Mesendoderm (in vitro differentiated cells): ENCODE measurements at regions not wholly inside any gene's neighbourhood (a gene's known extent, or its start where the extent isn't known, plus 50 kb on each side); places are given as distances from the start of the nearest gene placed in this dataset.

Experiments used
- DNase-seq: peaks from one replicate; pipeline ENCODE4 v3.0.0; 2013
- H2AK5ac ChIP-seq: 2 replicates; pipeline ENCODE4 v1.6.1; 2013; ENCODE audit warnings: low read length, inconsistent platforms
- H2BK120ac ChIP-seq: 2 replicates; pipeline ENCODE4 v1.6.1; 2013; ENCODE audit warnings: low read depth, mild to moderate bottlenecking, low read length, moderate library complexity, mixed read lengths
- H2BK15ac ChIP-seq: replicated peaks from 2 replicates; pipeline ENCODE4 v1.6.1; 2013; ENCODE audit warnings: low read depth, mild to moderate bottlenecking, moderate library complexity
- H2BK5ac ChIP-seq: 2 replicates; pipeline ENCODE4 v1.6.1; 2013; ENCODE audit warnings: low read length, inconsistent platforms
- H3K18ac ChIP-seq: 2 replicates; pipeline ENCODE4 v1.6.1; 2013; ENCODE audit warnings: mild to moderate bottlenecking, low read length, mixed read lengths
- H3K23ac ChIP-seq: one replicate; pipeline ENCODE4 v1.6.1; 2013; ENCODE audit warnings: low read length
- H3K27ac ChIP-seq: 2 replicates; pipeline ENCODE4 v1.5.1; 2013; ENCODE audit warnings: low read depth, mild to moderate bottlenecking, inconsistent platforms, low read length, moderate library complexity
- H3K27me3 ChIP-seq: 2 replicates; pipeline ENCODE4 v1.6.1; 2013; ENCODE audit warnings: low read length, control low read depth, mild to moderate bottlenecking, inconsistent platforms; ENCODE audit not compliant: insufficient read depth, poor library complexity
- H3K36me3 ChIP-seq: 2 replicates; pipeline ENCODE4 v1.6.1; 2013; ENCODE audit warnings: low read length, inconsistent platforms; ENCODE audit not compliant: control insufficient read depth, insufficient read depth
- H3K4ac ChIP-seq: one replicate; pipeline ENCODE4 v1.6.1; 2013; ENCODE audit warnings: low read depth, mild to moderate bottlenecking, low read length, moderate library complexity
- H3K4me1 ChIP-seq: 2 replicates; pipeline ENCODE4 v1.6.1; 2013; ENCODE audit warnings: low read depth, low read length, inconsistent platforms; ENCODE audit not compliant: control insufficient read depth
- H3K4me2 ChIP-seq: 2 replicates; pipeline ENCODE4 v1.6.1; 2013; ENCODE audit warnings: low read length
- H3K4me3 ChIP-seq: 2 replicates; pipeline ENCODE4 v1.5.1; 2013; ENCODE audit warnings: mild to moderate bottlenecking, low read length
- H3K56ac ChIP-seq: one replicate; pipeline ENCODE4 v1.6.1; 2013; ENCODE audit warnings: low read length
- H3K79me1 ChIP-seq: 2 replicates; pipeline ENCODE4 v1.6.1; 2013; ENCODE audit warnings: low read length, inconsistent platforms
- H3K79me2 ChIP-seq: 2 replicates; pipeline ENCODE4 v1.6.1; 2013; ENCODE audit warnings: mild to moderate bottlenecking, low read length; ENCODE audit not compliant: control insufficient read depth, insufficient read depth
- H3K9ac ChIP-seq: 2 replicates; pipeline ENCODE4 v1.6.1; 2013; ENCODE audit warnings: low read length, inconsistent platforms
- H4K5ac ChIP-seq: one replicate; pipeline ENCODE4 v1.6.1; 2013; ENCODE audit warnings: low read length
- H4K8ac ChIP-seq: one replicate; pipeline ENCODE4 v1.6.1; 2013; ENCODE audit warnings: low read depth, mild to moderate bottlenecking, control low read depth, low read length, moderate library complexity
- WGBS: extraction: QIAGEN DNeasy Blood & Tissue Kit; methylation state at CpG from one replicate; pipeline ENCODE4 v1.1.7; 2013; ENCODE audit warnings: low lambda C conversion rate, missing lambda C conversion rate; ENCODE audit not compliant: insufficient coverage; ENCODE audit errors: extremely low coverage; 5-methylcytosine and 5-hydroxymethylcytosine counted together

DNA sequence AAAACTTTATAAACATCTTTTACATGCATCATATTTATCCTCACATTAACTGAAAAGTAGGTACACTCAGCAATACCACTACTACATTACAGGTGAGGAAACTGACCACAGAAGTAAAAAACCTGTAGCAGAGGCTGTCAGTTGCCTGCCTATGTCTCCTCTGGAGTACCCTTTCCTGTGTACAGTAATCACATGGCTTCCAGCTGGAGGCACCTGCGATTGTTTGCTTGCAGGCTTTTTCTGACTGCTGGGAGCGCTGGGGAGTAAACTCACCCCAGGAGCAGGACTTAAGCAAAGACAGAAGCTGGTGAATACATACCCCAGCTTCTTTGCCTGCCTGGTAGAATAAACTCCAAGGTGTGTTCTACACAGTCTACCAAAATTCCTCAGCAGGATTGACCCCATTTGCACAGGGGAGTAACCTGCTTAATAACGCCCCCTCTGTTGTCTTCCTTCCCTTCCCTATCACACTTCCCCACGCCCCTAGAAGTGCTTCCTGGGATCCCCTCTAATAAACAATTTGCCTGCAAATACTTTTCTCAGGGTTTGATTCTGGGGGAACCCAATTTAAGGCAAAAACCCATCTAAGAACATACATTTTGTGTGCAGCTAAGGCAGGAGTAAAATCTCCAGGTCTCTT, 138.9 kb downstream of the PTH2R start:
- no peak overlapping the region for H3K4me3 ChIP-seq
- H2AK5ac ChIP-seq, result no peak overlapping the region
- no peak overlapping the region for H4K8ac ChIP-seq
- H3K4me1 ChIP-seq, result no peaks in the 10 kb centered on the region
- no CpG with 5 or more reads among the region's 4 CpGs for WGBS
- no peaks in the 10 kb centered on the region for H3K27me3 ChIP-seq
- no peak overlapping the region for H3K56ac ChIP-seq
- H3K79me1 ChIP-seq, result no peaks in the 10 kb centered on the region
- no peak overlapping the region for H2BK5ac ChIP-seq
- no peak overlapping the region for H2BK120ac ChIP-seq
- no peaks in the 10 kb centered on the region for H3K79me2 ChIP-seq
- H3K27ac ChIP-seq, result no peak overlapping the region
- H3K4ac ChIP-seq, result no peak overlapping the region
- H2BK15ac ChIP-seq, result no peak overlapping the region
- H3K23ac ChIP-seq, result no peak overlapping the region
- no peak for DNase-seq
- H4K5ac ChIP-seq, result no peak overlapping the region
- no peak overlapping the region for H3K18ac ChIP-seq
- no peaks in the 10 kb centered on the region for H3K36me3 ChIP-seq
- no peak overlapping the region for H3K4me2 ChIP-seq
- H3K9ac ChIP-seq, result no peak overlapping the region

DNA sequence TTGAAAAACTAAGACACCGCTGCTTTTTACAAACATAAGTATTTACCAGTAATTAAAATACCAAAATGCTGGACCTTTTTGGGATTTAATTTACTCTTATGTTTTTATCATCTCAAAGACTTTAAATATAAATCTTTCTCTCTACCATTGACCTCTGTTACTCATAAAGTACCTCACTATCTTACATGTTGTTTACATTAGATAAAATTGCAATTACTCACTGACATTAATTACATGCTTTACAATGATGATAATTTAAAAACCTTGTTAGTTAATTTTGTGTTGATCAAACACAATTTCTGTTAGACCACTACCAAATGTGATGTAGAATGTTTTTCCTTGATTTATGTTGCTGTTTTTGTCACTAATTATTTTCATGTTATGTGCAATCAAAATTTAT, 139.5 kb downstream of the PTH2R start:
- Histone ChIP-seq H3K4me1 (no peaks in the 10 kb centered on the region), H3K4me3 (no peak overlapping the region), H2BK15ac (no peak overlapping the region), H3K79me1 (no peaks in the 10 kb centered on the region), H3K79me2 (no peaks in the 10 kb centered on the region), H3K56ac (no peak overlapping the region), H4K8ac (no peak overlapping the region), H3K18ac (no peak overlapping the region), H3K23ac (no peak overlapping the region), H3K4ac (no peak overlapping the region), H3K27me3 (no peaks in the 10 kb centered on the region), H3K4me2 (no peak overlapping the region), H2BK5ac (no peak overlapping the region), H3K27ac (no peak overlapping the region), H4K5ac (no peak overlapping the region), H3K36me3 (no peaks in the 10 kb centered on the region), H3K9ac (no peak overlapping the region), H2AK5ac (no peak overlapping the region), H2BK120ac (no peak overlapping the region)
- no peak for DNase-seq
- no CpG with 5 or more reads among the region's 1 CpG for WGBS

DNA sequence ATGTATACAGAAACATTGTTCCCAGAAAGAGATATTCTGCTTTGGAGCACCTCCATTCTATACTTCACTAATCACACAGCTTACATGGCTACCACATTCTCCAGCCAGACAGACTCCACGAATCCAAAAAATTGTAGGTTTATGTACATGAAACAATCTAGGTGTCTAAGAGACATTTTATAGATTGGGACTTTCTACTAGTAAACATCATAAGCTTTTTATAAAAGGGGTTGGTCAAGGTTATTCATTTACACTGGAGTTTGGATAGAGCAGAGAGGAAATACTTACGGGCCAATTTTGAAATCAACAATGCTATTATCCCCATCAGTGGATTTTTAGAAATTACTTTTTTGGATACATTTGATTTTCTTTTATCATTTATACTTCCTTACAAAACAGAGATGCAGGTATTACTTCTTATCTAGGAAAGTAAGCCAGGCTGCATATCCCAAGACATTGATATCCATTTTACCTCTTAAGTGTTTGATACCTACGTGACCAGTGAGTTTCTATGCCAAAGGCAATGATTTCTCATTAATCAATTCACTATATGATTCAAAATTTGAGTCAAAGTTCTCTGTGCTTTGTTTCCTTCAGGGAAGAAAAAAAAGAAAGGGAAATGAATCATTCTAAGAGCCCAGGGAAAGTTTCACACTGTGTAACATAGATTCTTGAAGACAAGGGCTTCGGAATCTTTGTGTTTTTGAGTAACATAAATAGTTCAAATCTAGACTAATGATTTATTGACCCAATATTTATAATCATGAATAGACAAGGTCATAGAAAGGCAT, 140.5 kb downstream of the PTH2R start:
- Histone ChIP-seq H3K36me3 (no peaks in the 10 kb centered on the region), H3K18ac (no peak overlapping the region), H3K4me2 (no peak overlapping the region), H3K9ac (no peak overlapping the region), H3K56ac (no peak overlapping the region), H4K8ac (no peak overlapping the region), H3K23ac (no peak overlapping the region), H3K27ac (no peak overlapping the region), H3K27me3 (no peaks in the 10 kb centered on the region), H2AK5ac (no peak overlapping the region), H2BK15ac (no peak overlapping the region), H2BK120ac (no peak overlapping the region), H3K4me1 (no peaks in the 10 kb centered on the region), H3K79me1 (no peaks in the 10 kb centered on the region), H2BK5ac (no peak overlapping the region), H3K79me2 (no peaks in the 10 kb centered on the region), H3K4ac (no peak overlapping the region), H3K4me3 (no peak overlapping the region), H4K5ac (no peak overlapping the region)
- no CpG with 5 or more reads among the region's 4 CpGs for WGBS
- DNase-seq, result no peak

- WGBS, result no CpG with 5 or more reads among the region's 3 CpGs
- no peak for DNase-seq
Observed at GRCh38 chr2:208548700-208549099, 142.1 kb downstream of the PTH2R start.

GRCh38 chr2:208549546-208550158, 143.1 kb downstream of the PTH2R start:
- H4K8ac ChIP-seq, result no peak overlapping the region
- H3K4ac ChIP-seq, result no peak overlapping the region
- no peak overlapping the region for H2BK5ac ChIP-seq
- H3K18ac ChIP-seq, result no peak overlapping the region
- H4K5ac ChIP-seq, result no peak overlapping the region
- no peaks in the 10 kb centered on the region for H3K27me3 ChIP-seq
- H3K23ac ChIP-seq, result no peak overlapping the region
- H3K79me1 ChIP-seq, result no peaks in the 10 kb centered on the region
- no peak overlapping the region for H3K4me3 ChIP-seq
- H3K79me2 ChIP-seq, result no peaks in the 10 kb centered on the region
- no peaks in the 10 kb centered on the region for H3K4me1 ChIP-seq
- H3K9ac ChIP-seq, result no peak overlapping the region
- no peak overlapping the region for H2AK5ac ChIP-seq
- no peak overlapping the region for H3K4me2 ChIP-seq
- no peak overlapping the region for H3K56ac ChIP-seq
- no peak overlapping the region for H2BK15ac ChIP-seq
- no CpG with 5 or more reads among the region's 1 CpG for WGBS
- H3K36me3 ChIP-seq, result no peaks in the 10 kb centered on the region
- no peak overlapping the region for H3K27ac ChIP-seq
- DNase-seq, result no peak
- H2BK120ac ChIP-seq, result no peak overlapping the region

More at GRCh38 chr2:208548700-208549099, 142.1 kb downstream of the PTH2R start:
- Histone ChIP-seq H2AK5ac (no peak overlapping the region), H3K4me2 (no peak overlapping the region), H3K23ac (no peak overlapping the region), H3K18ac (no peak overlapping the region), H4K8ac (no peak overlapping the region), H2BK5ac (no peak overlapping the region), H2BK120ac (no peak overlapping the region), H3K27ac (no peak overlapping the region), H3K27me3 (no peaks in the 10 kb centered on the region), H3K36me3 (no peaks in the 10 kb centered on the region), H3K9ac (no peak overlapping the region), H2BK15ac (no peak overlapping the region), H3K56ac (no peak overlapping the region), H4K5ac (no peak overlapping the region), H3K79me1 (no peaks in the 10 kb centered on the region), H3K4me3 (no peak overlapping the region), H3K79me2 (no peaks in the 10 kb centered on the region), H3K4me1 (no peaks in the 10 kb centered on the region), H3K4ac (no peak overlapping the region)
